A673 (cell line): ENCODE measurements at regions not wholly inside any gene's neighbourhood (a gene's known extent, or its start where the extent isn't known, plus 50 kb on each side); places are given as distances from the start of the nearest gene placed in this dataset.
"Not testable (repeated sequence)": the region's sequence is repeated elsewhere in the genome, so short reads cannot be mapped to it uniquely, and the experiment has no call there.

Experiments
- BruUV-seq: library from RNA; stranded (reverse); fragments of 400-500 nt; replicated peaks from 2 replicates; lab custom pipeline; 2021; lab: Mats Ljungman, UMichigan
- CTCF ChIA-PET: fragments of 300-600 bp; sonication (Branson Sonifier 250); formaldehyde crosslinking; loops from one replicate; lab custom pipeline; 2022; ENCODE audit warnings: antibody characterized with exemption; lab: Charles Lee
- POLR2A ChIA-PET: fragments of 300-600 bp; sonication (Branson Sonifier 250); formaldehyde crosslinking; loops from one replicate; lab custom pipeline; 2022; ENCODE audit warnings: antibody characterized with exemption; ENCODE audit not compliant: low non-redundant PET; lab: Charles Lee
- DNase-seq: peaks from one replicate; pipeline ENCODE4 v3.0.0-alpha.2; 2015; ENCODE audit warnings: low spot score
- H3K27ac ChIP-seq: fragments of 200-600 bp; sonication (generic); 2 replicates; pipeline ENCODE4 v1.5.1; 2016; ENCODE audit warnings: mixed run types, low read depth, mild to moderate bottlenecking, mixed read lengths, antibody characterized with exemption, low read length; ENCODE audit not compliant: poor library complexity, severe bottlenecking
- H3K27me3 ChIP-seq: fragments of 200-600 bp; sonication (generic); replicated peaks from 2 replicates; pipeline ENCODE4 v1.6.1; 2017; ENCODE audit warnings: mixed run types, low read depth, mild to moderate bottlenecking, mixed read lengths, antibody characterized with exemption, low read length; ENCODE audit not compliant: insufficient read depth, poor library complexity
- H3K36me3 ChIP-seq: fragments of 200-600 bp; sonication (generic); 2 replicates; pipeline ENCODE4 v1.6.1; 2016; ENCODE audit warnings: mixed run types, mild to moderate bottlenecking, mixed read lengths, antibody characterized with exemption, low read length; ENCODE audit not compliant: insufficient read depth, poor library complexity, severe bottlenecking
- H3K4me1 ChIP-seq: fragments of 200-600 bp; sonication (generic); 2 replicates; pipeline ENCODE4 v1.6.1; 2017; ENCODE audit warnings: mixed run types, mild to moderate bottlenecking, mixed read lengths, antibody characterized with exemption, low read length; ENCODE audit not compliant: insufficient read depth, poor library complexity, severe bottlenecking
- H3K4me3 ChIP-seq: fragments of 200-600 bp; sonication (generic); 2 replicates; pipeline ENCODE4 v1.5.1; 2016; ENCODE audit warnings: low read depth, mixed run types, mild to moderate bottlenecking, mixed read lengths, low read length; ENCODE audit not compliant: poor library complexity, severe bottlenecking
- H3K9me3 ChIP-seq: fragments of 200-600 bp; sonication (generic); 2 replicates; pipeline ENCODE4 v1.6.1; 2016; ENCODE audit warnings: mixed run types, low read depth, mild to moderate bottlenecking, mixed read lengths, antibody characterized with exemption, low read length; ENCODE audit not compliant: poor library complexity, severe bottlenecking
- CTCF ChIP-seq: fragments of 300-800, 200-600 bp; sonication (generic); conservative IDR thresholded peaks from 2 replicates; pipeline ENCODE4 v1.5.1; 2017; ENCODE audit warnings: low read depth, mild to moderate bottlenecking, antibody characterized with exemption, low read length, moderate library complexity, mixed read lengths
- EZH2 ChIP-seq: fragments of 200-600 bp; sonication (generic); IDR thresholded peaks from 2 replicates; pipeline ENCODE4 v1.6.1; 2017; ENCODE audit warnings: borderline replicate concordance, low read depth, mild to moderate bottlenecking, mixed read lengths, antibody characterized with exemption, low read length; ENCODE audit not compliant: poor library complexity, severe bottlenecking
- intact Hi-C: fragments of 100-400 bp; cut with micrococcal nuclease; formaldehyde crosslinking; loops from one replicate; pipeline ENCODE4 v1.10.0; 2022; ENCODE audit not compliant: unreplicated experiment

GRCh38 chr7:35878351-35878750 lies 77.5 kb downstream of the SEPTIN7 start:
- Histone ChIP-seq H3K27ac (no peak overlapping the region), H3K9me3 (no peaks in the 10 kb centered on the region), H3K27me3 (no peaks in the 10 kb centered on the region), H3K36me3 (peaks cover 27% of the 10 kb centered on the region), H3K4me3 (no peak overlapping the region), H3K4me1 (peaks cover 17% of the 10 kb centered on the region)
- ChIA-PET POLR2A (no interaction called here), CTCF (no interaction called here)
- DNase-seq = no peak
- TF ChIP-seq CTCF (no peak), EZH2 (no peak)
- intact Hi-C loops = loop anchor here (10.0 kb wide), 1 partner anchor 74 kb away; the partner anchor contains the start of gene SEPTIN7
- no TSS peak for BruUV-seq

DNA sequence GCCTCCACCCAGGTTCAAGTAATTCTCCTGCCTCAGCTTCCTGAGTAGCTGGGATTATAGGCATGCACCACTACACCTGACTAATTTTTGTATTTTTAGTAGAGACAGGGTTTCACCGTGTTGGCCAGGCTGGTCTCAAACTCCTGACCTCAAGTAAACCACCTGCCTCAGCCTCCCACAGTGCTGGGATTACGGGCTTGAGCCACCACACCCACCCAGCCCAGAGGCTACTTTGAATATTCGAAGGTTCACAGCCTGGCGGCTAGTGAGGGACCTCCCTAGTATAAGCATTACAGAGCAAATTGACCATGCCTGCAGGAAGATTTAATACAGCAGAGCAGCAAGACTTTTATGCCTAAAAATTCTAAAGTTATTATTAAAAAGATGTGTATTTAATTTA lies 86.6 kb downstream of the SEPTIN7 start:
- H3K27ac ChIP-seq, DNase-seq, H3K27me3 ChIP-seq, CTCF ChIA-PET, H3K9me3 ChIP-seq, H3K4me3 ChIP-seq, BruUV-seq, POLR2A ChIA-PET, intact Hi-C loops, H3K4me1 ChIP-seq: not testable (repeated sequence)
- H3K36me3 ChIP-seq = peaks cover 56% of the 10 kb centered on the region

- BruUV-seq = no TSS peak
- H3K27ac ChIP-seq = no peak overlapping the region
- DNase-seq = no peak
- no peaks in the 10 kb centered on the region for H3K27me3 ChIP-seq
- H3K4me3 ChIP-seq = no peak overlapping the region
- H3K9me3 ChIP-seq = no peaks in the 10 kb centered on the region
- no peak for TF ChIP-seq CTCF
- TF ChIP-seq EZH2 = no peak
- ChIA-PET CTCF (interaction anchor here (0.6 kb wide), 1 partner anchor 231 kb away, joined by 4 read pairs; no protein-coding TSS in a partner anchor), POLR2A (no interaction called here)
- intact Hi-C loops = no loop called here
- H3K36me3 ChIP-seq = peaks cover 42% of the 10 kb centered on the region
- H3K4me1 ChIP-seq = no peaks in the 10 kb centered on the region
Observed at GRCh38 chr7:35889001-35889400, 88.1 kb downstream of the SEPTIN7 start.

DNA sequence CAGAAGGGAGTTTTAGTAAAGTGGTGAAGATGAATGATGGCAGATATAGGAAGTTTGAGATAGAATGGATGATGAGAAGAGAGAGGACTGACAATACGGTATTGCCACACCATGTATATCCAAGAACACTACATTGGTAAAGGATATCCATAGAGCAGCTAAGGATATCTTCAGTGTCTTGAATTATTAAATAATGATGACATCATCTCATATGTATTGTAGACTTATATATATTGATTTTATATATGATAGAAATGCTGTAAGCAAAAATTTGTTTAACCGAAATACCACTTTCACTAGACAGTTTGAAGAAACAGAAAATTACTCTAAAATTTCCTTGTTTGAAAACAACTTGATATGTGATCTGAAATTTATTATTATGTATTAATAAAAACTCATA lies 89.0 kb downstream of the SEPTIN7 start:
- H3K27me3 ChIP-seq = no peaks in the 10 kb centered on the region
- H3K9me3 ChIP-seq = no peaks in the 10 kb centered on the region
- ChIA-PET POLR2A (no interaction called here), CTCF (no interaction called here)
- no peak overlapping the region for H3K4me3 ChIP-seq
- no peak overlapping the region for H3K27ac ChIP-seq
- peaks cover 33% of the 10 kb centered on the region for H3K36me3 ChIP-seq
- DNase-seq = no peak
- intact Hi-C loops = no loop called here
- TF ChIP-seq EZH2 (no peak), CTCF (no peak)
- no peaks in the 10 kb centered on the region for H3K4me1 ChIP-seq
- BruUV-seq = no TSS peak
